ENCODE measurements at regions not wholly inside any gene's neighbourhood (a gene's known extent, or its start where the extent isn't known, plus 50 kb on each side); places are given as distances from the start of the nearest gene placed in this dataset.

DNA sequence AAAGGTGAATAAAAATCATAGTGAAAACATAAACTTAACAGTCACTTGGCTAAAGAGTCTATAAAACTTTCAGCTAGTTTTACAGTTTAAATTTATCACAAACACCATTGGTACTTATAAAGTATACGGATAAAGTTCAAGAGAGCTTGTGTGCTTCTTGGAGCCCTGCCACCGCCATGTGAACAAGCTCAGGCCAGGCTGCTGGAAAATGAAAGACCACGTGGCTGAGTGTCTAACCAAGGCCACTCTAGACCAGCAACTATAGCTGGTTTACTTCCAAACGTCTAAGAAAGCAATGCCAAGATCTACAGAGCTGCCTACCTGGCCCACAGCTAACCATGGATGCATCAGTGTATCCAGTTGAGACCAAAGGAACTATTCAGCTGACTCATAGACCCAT lies 66.3 kb upstream of the API5 start:
- ATAC-seq, result no peak
- TF ChIP-seq CTCF (IDR thresholded peaks at IDR 0.05), result no peak

GRCh38 chr11:43250309-43250708 lies 61.5 kb upstream of the API5 start:
- no peak for DNase-seq
- intact Hi-C loops (cut with micrococcal nuclease), result no loop called here
- Histone ChIP-seq H3K9me3 (ENCODE audit: control insufficient read depth, insufficient read depth, low read length) (no peaks in the 10 kb centered on the region), H3K4me1 (ENCODE audit: control insufficient read depth, insufficient read depth, low read length) (no peaks in the 10 kb centered on the region), H3K36me3 (ENCODE audit: control insufficient read depth, insufficient read depth, low read length) (no peaks in the 10 kb centered on the region), H3K4me3 (ENCODE audit: low read length) (no peak overlapping the region), H3K27ac (ENCODE audit: low read length) (no peak overlapping the region), H3K27me3 (ENCODE audit: control insufficient read depth, insufficient read depth, low read length) (no peaks in the 10 kb centered on the region)
- no peaks in the 10 kb centered on the region for H3K36me3 Mint-ChIP-seq
- no peak for ATAC-seq
- H3K27ac Mint-ChIP-seq, result no peak overlapping the region
- no peak for TF ChIP-seq CTCF (IDR thresholded peaks at IDR 0.05)
- H3K27me3 Mint-ChIP-seq (ENCODE audit: low read depth in 2 of 2), result peaks cover 0 to 10% of the 10 kb centered on the region in 2 donors
- no peak overlapping the region for H3K4me3 Mint-ChIP-seq
- H3K9me3 Mint-ChIP-seq, result peaks cover 8 to 9% of the 10 kb centered on the region in 2 donors
- H3K4me1 Mint-ChIP-seq, result no peaks in the 10 kb centered on the region

More for the DNA sequence above, 66.3 kb upstream of the API5 start:
- Histone ChIP-seq H3K4me3 (ENCODE audit: low read length) (no peak overlapping the region), H3K9me3 (ENCODE audit: control insufficient read depth, insufficient read depth, low read length) (no peaks in the 10 kb centered on the region), H3K36me3 (ENCODE audit: control insufficient read depth, insufficient read depth, low read length) (no peaks in the 10 kb centered on the region), H3K27me3 (ENCODE audit: control insufficient read depth, insufficient read depth, low read length) (no peaks in the 10 kb centered on the region), H3K4me1 (ENCODE audit: control insufficient read depth, insufficient read depth, low read length) (no peaks in the 10 kb centered on the region), H3K27ac (ENCODE audit: low read length) (no peak overlapping the region)
- no peaks in the 10 kb centered on the region for H3K4me1 Mint-ChIP-seq
- no peak overlapping the region for H3K4me3 Mint-ChIP-seq
- DNase-seq, result no peak
- H3K27ac Mint-ChIP-seq, result no peak overlapping the region
- H3K9me3 Mint-ChIP-seq, result peaks cover 0 to 2% of the 10 kb centered on the region in 2 donors
- no peaks in the 10 kb centered on the region for H3K36me3 Mint-ChIP-seq
- intact Hi-C loops (cut with micrococcal nuclease), result no loop called here
- WGBS (ENCODE audit: insufficient coverage), result 75% methylated on average over 4 of the region's 4 CpGs
- H3K27me3 Mint-ChIP-seq (ENCODE audit: low read depth in 2 of 2), result peaks cover 0 to 4% of the 10 kb centered on the region in 2 donors

- intact Hi-C loops (cut with micrococcal nuclease), result no loop called here
Measured at GRCh38 chr11:43261775-43262174, 50.0 kb upstream of the API5 start.

More at GRCh38 chr11:43261775-43262174, 50.0 kb upstream of the API5 start:
- TF ChIP-seq CTCF (IDR thresholded peaks at IDR 0.05), result no peak
- no peaks in the 10 kb centered on the region for H3K9me3 ChIP-seq (ENCODE audit: control insufficient read depth, insufficient read depth, low read length)
- no peaks in the 10 kb centered on the region for H3K4me1 Mint-ChIP-seq
- H3K27ac ChIP-seq (ENCODE audit: low read length), result no peak overlapping the region
- peaks cover 0 to 7% of the 10 kb centered on the region in 2 donors for H3K27me3 Mint-ChIP-seq (ENCODE audit: low read depth in 2 of 2)
- H3K27me3 ChIP-seq (ENCODE audit: control insufficient read depth, insufficient read depth, low read length), result no peaks in the 10 kb centered on the region
- DNase-seq, result no peak
- no peak overlapping the region for H3K27ac Mint-ChIP-seq
- H3K36me3 Mint-ChIP-seq, result peaks cover 6% of the 10 kb centered on the region
- no peak overlapping the region for H3K4me3 ChIP-seq (ENCODE audit: low read length)
- H3K4me3 Mint-ChIP-seq, result no peak overlapping the region
- peaks cover 3 to 5% of the 10 kb centered on the region in 2 donors for H3K9me3 Mint-ChIP-seq
- ATAC-seq, result no peak
- 63% methylated on average over 2 of the region's 2 CpGs for WGBS (ENCODE audit: insufficient coverage)
- H3K36me3 ChIP-seq (ENCODE audit: control insufficient read depth, insufficient read depth, low read length), result no peaks in the 10 kb centered on the region
- H3K4me1 ChIP-seq (ENCODE audit: control insufficient read depth, insufficient read depth, low read length), result no peaks in the 10 kb centered on the region

Data from natural killer cell (primary cell).